Sciatic nerve (tissue), 2 donors: ENCODE measurements at regions not wholly inside any gene's neighbourhood (a gene's known extent, or its start where the extent isn't known, plus 50 kb on each side); places are given as distances from the start of the nearest gene placed in this dataset.
A peak's percentile ranks its signal among the peaks of the same experiment; 100 is the strongest.
"Not testable (repeated sequence)": the region's sequence is repeated elsewhere in the genome, so short reads cannot be mapped to it uniquely, and the experiment has no call there.

Source experiments
- ATAC-seq: fragments of 200-7000 bp; cut with Tn5 transposase; one replicate; pipeline ENCODE4 v1.9.1; 2020; ENCODE audit warnings: mild to moderate bottlenecking, moderate library complexity
- DNase-seq: peaks from one replicate; pipeline ENCODE4 v3.0.0-alpha.2; 2020; ENCODE audit warnings: low spot score
- intact Hi-C: fragments of 100-400 bp; cut with DNase I; formaldehyde crosslinking; loops from one replicate; pipeline ENCODE4 v1.14.2; 2022
- donor health status: DM: no; HTN: no; CAD: no.
- donor health status: DM: no; HTN: no; CAD: no.

GRCh38 chr11:38155856-38156255, 1557.8 kb upstream of the RAG2 start:
- intact Hi-C loops: no loop called here
- ATAC-seq (no peak), DNase-seq (no peak)

GRCh38 chr11:38153985-38154384, 1555.9 kb upstream of the RAG2 start:
- intact Hi-C loops: no loop called here
- ATAC-seq (no peak), DNase-seq (no peak)

DNA sequence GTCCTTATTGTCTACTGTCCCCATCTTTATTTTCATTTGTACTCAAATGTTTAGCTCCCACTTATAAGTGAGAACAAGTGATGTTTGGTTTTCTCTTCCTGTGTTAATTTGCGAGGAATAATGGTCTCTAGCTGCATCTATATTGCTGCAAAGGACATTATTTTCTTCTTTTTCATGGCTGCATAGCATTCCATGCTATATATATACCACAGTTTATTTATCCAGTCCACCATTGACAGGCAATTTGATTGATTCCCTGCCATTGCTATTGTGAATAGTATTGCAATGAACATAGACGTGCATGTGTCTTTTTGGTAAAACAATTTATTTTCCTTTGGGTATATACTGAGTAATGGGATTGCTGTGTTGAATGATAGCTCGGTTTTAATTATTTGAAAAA, 1545.8 kb upstream of the RAG2 start:
- no peak for DNase-seq
- no peak for ATAC-seq
- intact Hi-C loops: no loop called here

DNA sequence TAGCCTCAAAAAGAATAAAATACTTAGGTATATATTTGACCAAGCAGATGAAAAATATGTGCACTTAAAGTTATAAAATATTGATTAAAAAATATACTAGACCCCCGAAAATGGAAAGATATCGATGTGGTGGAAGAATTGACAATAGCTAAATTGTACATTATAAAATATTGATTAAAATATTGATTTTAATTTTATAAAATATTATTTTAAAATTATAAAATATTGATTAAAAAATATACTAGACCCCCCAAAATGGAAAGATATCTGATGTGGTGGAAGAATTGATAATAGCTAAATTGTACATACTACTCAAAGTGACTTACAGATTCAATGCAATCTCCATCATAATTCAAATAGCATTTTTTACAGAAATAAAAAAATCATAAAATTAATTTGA, 1540.9 kb upstream of the RAG2 start:
- DNase-seq (no peak), ATAC-seq (no peak)
- intact Hi-C loops: no loop called here

- DNase-seq (no peak), ATAC-seq (no peak)
- intact Hi-C loops: no loop called here
Observed at GRCh38 chr11:38136887-38137286, 1538.9 kb upstream of the RAG2 start.

DNA sequence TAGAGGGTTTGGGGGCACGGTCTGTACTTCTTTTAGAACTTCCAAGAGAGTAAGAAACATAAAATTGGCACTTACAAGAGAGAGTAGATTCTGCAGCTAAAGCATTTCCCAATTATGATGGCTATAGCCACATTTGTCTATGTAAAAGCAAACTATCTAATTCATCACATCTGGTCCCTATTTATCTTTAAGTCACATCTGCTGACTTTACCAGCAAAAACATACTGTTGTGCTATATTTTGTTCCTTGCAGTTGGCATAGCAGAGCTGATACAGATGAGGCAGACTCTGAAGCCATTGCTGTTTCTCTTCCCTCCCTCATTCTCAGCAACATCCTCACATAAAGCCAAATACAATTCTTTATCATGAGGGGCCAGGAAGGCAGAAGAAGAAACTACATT, 1533.5 kb upstream of the RAG2 start:
- intact Hi-C loops: no loop called here
- ATAC-seq (no peak), DNase-seq (no peak)

GRCh38 chr11:38130976-38131375, 1532.9 kb upstream of the RAG2 start:
- DNase-seq (no peak), ATAC-seq (no peak)
- intact Hi-C loops: no loop called here

DNA sequence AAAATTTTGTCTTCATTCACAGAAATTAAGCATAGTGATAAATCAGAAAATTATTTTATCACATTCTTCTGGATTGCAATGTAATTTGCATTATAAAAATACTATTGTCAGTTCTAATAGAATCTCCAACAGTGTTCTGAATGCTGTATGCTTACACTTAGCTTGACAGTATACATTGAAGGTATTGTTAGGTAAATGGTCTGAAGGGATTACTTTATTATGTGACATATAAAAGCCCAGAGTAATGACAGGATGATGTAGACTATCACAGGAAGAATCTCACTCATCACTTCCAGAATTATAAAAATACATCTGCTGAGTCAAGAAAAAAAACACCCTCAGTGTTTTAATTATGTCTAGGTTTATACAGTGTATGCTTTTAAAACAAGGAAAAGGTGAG, 1532.5 kb upstream of the RAG2 start:
- intact Hi-C loops: no loop called here
- ATAC-seq: no peak
- no peak for DNase-seq

DNA sequence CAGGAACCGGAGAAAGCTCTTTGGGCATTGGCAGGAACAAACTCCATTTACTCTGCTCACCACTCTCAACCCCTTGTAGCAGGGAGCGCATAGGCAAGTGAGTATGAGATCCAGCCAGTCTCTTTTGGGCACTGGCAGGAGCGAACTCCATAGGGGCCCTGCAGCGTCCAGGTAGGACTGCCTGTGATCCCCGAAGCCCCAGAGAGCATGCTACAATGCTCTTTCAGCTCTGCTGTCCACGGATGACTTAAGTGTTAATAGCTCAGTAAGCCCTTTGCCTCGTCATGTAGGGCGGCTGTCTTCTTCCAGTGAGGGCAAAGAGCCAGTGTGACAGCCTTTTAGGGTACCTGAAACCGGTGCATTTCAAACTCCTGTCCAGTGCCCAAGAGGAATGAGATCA, 1525.6 kb upstream of the RAG2 start:
- ATAC-seq (no peak), DNase-seq (no peak)
- intact Hi-C loops: no loop called here

- DNase-seq, ATAC-seq, intact Hi-C loops: not testable (repeated sequence)
Observed at GRCh38 chr11:38116616-38117015, 1518.6 kb upstream of the RAG2 start.

GRCh38 chr11:38115381-38115780, 1517.3 kb upstream of the RAG2 start:
- intact Hi-C loops, ATAC-seq, DNase-seq: not testable (repeated sequence)

DNA sequence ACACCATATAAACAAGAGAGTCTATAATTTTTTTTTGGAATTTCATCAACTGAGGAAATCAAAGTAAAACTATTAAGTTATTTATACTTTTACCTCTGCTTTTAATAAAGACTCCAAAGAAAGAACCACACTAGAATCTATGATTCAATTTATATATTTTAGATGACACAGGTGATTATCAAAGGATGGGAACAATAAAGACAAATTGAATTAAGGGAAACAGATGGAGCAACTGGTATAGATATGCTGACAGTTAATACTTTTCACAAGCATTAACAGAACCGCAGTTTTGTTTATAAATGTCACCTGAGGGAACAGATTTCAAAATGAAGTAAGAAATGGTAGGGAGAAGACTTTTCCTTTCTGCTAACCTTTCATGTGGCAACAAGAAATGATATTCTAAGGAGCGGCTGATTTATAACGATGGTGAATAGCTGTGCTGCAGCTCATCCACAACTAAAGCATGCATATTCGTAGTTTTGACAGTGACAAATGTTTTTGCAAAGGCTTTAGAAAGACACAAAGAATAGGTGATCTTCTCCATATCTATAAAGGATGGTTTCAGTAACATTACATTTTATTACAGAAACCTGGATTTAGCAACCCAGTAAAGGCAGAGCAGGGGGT, 1502.9 kb upstream of the RAG2 start:
- DNase-seq (no peak), ATAC-seq (no peak)
- intact Hi-C loops: no loop called here

DNA sequence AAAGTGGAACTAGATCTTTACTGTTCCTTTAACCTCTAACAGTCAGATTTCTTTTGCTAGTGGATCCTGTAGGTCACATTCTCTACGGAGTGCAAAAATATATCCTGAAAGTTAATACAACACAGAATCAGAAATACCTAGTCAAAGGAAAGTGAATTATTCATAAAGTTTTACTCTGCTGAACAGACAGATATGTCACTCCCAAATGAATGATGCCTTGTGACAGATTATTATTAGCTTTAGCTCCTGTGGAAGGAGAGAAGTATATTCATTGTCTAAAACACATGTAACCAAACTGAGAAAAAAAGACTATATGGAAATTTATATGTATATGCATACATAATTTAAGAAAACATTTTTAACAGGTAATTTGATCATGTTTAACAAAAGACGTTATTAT, 1497.2 kb upstream of the RAG2 start:
- DNase-seq (no peak), ATAC-seq (no peak)
- intact Hi-C loops: no loop called here

- no peak for DNase-seq
- ATAC-seq: no peak
- intact Hi-C loops: no loop called here
Observed at GRCh38 chr11:38089726-38090125, 1491.7 kb upstream of the RAG2 start.

DNA sequence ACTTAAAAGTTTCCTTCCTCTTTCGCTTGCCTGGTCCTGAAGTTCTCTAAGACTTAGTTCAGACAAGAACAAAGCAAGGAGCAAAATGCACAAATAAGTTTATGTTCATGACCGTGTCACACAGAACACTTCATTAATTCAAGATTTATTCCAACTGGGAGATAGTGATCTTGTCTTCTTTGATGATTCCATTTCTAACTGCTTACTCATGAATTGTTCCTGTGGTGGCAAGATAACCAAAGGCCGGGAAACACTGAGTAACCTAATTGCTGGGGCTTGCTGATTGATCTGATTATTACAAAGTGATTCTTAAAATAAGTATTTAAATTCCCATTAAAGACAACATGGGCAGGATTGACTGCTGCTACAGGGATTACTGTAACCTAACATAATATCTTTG, 1462.9 kb upstream of the RAG2 start:
- DNase-seq: no peak
- no peak for ATAC-seq
- intact Hi-C loops: no loop called here

DNA sequence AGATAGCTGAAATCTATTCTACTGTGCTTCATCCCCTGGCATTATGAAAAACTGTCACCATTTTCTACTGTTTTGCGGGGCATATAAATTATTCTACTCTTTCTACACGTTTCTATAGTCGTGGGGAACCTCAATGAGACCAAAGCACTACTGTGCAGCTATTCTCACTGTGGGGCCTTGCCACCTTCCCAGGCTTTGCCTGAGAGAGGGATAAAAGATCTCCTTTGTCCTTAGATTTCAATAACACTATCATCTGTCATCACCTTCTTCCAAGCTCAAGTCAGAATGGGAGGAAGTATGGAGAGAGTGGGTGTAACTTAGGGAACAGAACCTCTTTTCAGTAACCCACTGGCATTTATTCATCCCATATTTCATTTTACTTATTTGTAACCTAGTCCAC, 1462.1 kb upstream of the RAG2 start:
- intact Hi-C loops: no loop called here

DNA sequence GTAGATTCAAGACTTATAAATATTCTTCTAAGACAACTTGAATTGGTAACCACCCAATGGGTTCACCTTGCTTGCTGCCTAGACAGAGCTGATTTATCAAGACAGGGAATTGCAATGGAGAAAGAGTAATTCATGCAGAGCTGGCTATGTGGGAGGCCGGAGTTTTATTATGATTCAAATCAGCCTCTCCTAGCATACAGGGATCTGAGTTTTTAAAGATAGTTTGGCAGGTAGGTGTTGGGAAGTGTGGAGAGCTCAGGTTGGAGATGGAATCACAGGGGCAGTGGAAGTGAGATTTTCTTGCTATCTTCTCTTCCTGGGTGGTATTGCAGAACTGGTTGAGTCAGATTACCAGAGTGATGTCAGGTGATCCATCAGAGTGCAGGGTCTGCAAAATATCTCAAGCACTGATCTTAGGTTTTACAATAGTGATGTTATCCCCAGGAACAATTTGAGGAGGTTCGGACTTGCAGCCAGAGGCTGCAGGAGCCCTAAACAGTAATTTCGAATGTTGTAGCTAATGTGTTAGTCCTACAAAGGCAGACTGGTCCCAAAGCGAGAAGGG, 1448.6 kb upstream of the RAG2 start:
- intact Hi-C loops: no loop called here
- ATAC-seq: no peak
- no peak for DNase-seq

More for the DNA sequence above, 1462.1 kb upstream of the RAG2 start:
- no peak for ATAC-seq
- DNase-seq: no peak

DNA sequence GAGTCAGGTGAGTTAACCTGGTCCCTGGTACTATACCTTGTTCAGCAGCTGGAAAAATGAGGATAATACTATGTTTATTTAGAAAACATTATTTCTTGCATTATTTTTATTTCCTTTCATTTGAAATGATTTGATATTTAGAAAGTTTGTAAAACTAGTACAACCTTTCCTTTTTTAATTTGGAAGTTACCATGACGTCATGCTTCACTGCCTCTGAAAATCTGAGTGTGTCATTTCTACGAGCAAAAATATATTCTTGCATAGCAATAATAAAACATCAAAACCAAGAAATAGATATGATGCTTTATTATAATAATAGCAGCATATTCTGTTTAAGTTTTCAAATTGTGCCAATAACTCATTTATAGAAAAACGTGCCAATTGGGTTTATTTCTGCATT, 1445.0 kb upstream of the RAG2 start:
- ATAC-seq (no peak), DNase-seq (no peak)
- intact Hi-C loops: no loop called here

GRCh38 chr11:38038777-38039176, 1440.7 kb upstream of the RAG2 start:
- DNase-seq (no peak), ATAC-seq (no peak)
- intact Hi-C loops: no loop called here

GRCh38 chr11:38019072-38019775, 1421.2 kb upstream of the RAG2 start:
- ATAC-seq (peak; percentile 17), DNase-seq (no peak)
- intact Hi-C loops: no loop called here

- intact Hi-C loops: no loop called here
- no peak for DNase-seq
- ATAC-seq: peak; percentile 95
Observed at GRCh38 chr11:38014405-38014804, 1416.4 kb upstream of the RAG2 start.
